HUES64 (cell line): ENCODE measurements at regions not wholly inside any gene's neighbourhood (a gene's known extent, or its start where the extent isn't known, plus 50 kb on each side); places are given as distances from the start of the nearest gene placed in this dataset.

ENCODE experiments used
- H3K27ac ChIP-seq: 2 replicates; pipeline ENCODE4 v1.7.0; 2013; ENCODE audit warnings: low read depth, low read length, inconsistent platforms
- H3K27me3 ChIP-seq: 2 replicates; pipeline ENCODE4 v1.6.1; 2013; ENCODE audit warnings: mild to moderate bottlenecking, low read length; ENCODE audit not compliant: insufficient read depth
- H3K36me3 ChIP-seq: 2 replicates; pipeline ENCODE4 v1.6.1; 2013; ENCODE audit warnings: mild to moderate bottlenecking, low read length; ENCODE audit not compliant: insufficient read depth
- H3K4me1 ChIP-seq: 2 replicates; pipeline ENCODE4 v1.6.1; 2013; ENCODE audit warnings: mild to moderate bottlenecking, low read length, moderate library complexity; ENCODE audit not compliant: insufficient read depth
- H3K4me3 ChIP-seq: 2 replicates; pipeline ENCODE4 v1.5.1; 2013; ENCODE audit warnings: mild to moderate bottlenecking, low read length, moderate library complexity
- H3K9ac ChIP-seq: 2 replicates; pipeline ENCODE4 v1.6.1; 2013; ENCODE audit warnings: mild to moderate bottlenecking, low read depth, low read length
- H3K9me3 ChIP-seq: 2 replicates; pipeline ENCODE4 v1.6.1; 2013; ENCODE audit warnings: low read depth, low read length; ENCODE audit not compliant: insufficient read depth
- WGBS: fragments of 150-250, 120-280 bp; methylation state at CpG from one replicate; pipeline ENCODE4 v1.1.7; 2013; ENCODE audit warnings: missing lambda C conversion rate; 5-methylcytosine and 5-hydroxymethylcytosine counted together

DNA sequence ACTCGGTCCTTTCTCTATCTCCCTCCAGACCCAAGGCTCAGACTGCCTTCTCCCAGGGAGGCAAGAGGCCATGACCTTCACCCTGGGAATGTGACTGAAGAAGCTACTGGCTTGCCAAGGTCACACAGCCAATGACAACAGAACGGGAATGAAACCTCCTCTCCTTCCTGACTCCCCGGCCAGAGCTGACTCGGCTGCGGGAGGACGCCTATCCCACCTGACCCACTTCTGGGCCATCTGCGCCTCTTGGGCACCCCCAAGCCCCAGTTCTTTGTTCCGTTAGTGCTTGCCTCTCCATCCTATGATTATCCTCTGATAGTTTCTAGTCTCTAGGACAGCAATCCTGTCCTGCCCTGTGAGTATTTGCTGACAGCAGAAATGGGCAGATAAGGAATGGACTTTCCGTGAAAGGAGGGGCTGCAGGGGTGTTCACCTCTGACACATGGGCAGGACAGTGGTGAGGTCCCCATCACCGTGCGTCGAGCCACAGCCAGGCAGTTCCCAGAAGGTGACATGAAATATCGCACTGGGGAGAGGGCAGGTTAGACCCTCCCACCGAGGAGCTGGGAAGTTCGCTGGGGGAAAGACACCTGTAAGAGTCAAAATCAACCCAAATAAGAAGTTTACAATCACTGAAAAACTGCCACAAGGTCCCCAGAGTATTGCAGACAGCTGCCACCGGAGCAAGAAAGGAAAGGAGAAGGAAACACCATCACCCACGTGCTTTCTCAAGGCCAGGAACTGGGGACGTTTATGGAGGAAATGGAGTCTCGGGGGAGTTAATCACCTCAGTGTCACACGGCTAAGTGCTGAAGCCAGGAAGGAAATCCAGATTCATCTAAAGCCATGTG is 63.0 kb downstream of the INSIG1 start:
- peaks cover 7% of the 10 kb centered on the region for H3K4me1 ChIP-seq
- H3K9ac ChIP-seq, result no peak overlapping the region
- H3K4me3 ChIP-seq, result no peak overlapping the region
- peaks cover 88% of the 10 kb centered on the region for H3K27me3 ChIP-seq
- no peaks in the 10 kb centered on the region for H3K9me3 ChIP-seq
- 85% methylated on average over 20 of the region's 20 CpGs for WGBS
- H3K36me3 ChIP-seq, result no peaks in the 10 kb centered on the region
- no peak overlapping the region for H3K27ac ChIP-seq

DNA sequence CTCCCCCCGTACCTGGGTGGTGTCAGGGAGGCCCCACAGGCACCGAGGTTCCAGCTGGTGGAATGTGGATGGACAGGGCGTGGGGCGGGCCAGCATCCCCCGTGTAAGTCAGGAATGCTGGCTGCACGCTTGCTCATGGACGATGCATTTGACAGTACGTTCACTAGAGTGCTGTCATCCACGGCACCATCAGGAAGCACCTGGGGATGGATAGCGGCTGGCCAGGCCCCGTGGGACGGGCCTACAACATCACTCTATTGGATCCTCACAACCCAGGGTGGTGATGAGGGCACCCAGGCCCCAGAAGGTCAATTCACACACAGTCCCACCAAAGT is 63.6 kb downstream of the INSIG1 start:
- no peak overlapping the region for H3K4me3 ChIP-seq
- H3K27ac ChIP-seq, result no peak overlapping the region
- 92% methylated on average over 12 of the region's 12 CpGs for WGBS
- peaks cover 89% of the 10 kb centered on the region for H3K27me3 ChIP-seq
- no peaks in the 10 kb centered on the region for H3K9me3 ChIP-seq
- no peak overlapping the region for H3K9ac ChIP-seq
- H3K36me3 ChIP-seq, result no peaks in the 10 kb centered on the region
- peaks cover 7% of the 10 kb centered on the region for H3K4me1 ChIP-seq

GRCh38 chr7:155361947-155362346 is 64.3 kb downstream of the INSIG1 start:
- Histone ChIP-seq H3K27me3 (peaks cover 87% of the 10 kb centered on the region), H3K4me3 (no peak overlapping the region), H3K4me1 (peaks cover 7% of the 10 kb centered on the region)

GRCh38 chr7:155362380-155363145 is 64.9 kb downstream of the INSIG1 start:
- Histone ChIP-seq H3K9ac (no peak overlapping the region), H3K27ac (no peak overlapping the region), H3K9me3 (no peaks in the 10 kb centered on the region), H3K27me3 (peaks cover 81% of the 10 kb centered on the region), H3K4me3 (no peak overlapping the region), H3K36me3 (no peaks in the 10 kb centered on the region), H3K4me1 (peaks cover 7% of the 10 kb centered on the region)
- 91% methylated on average over 11 of the region's 11 CpGs for WGBS

More at GRCh38 chr7:155361947-155362346, 64.3 kb downstream of the INSIG1 start:
- Histone ChIP-seq H3K9ac (no peak overlapping the region), H3K27ac (no peak overlapping the region), H3K36me3 (no peaks in the 10 kb centered on the region), H3K9me3 (no peaks in the 10 kb centered on the region)
- WGBS, result 92% methylated on average over 7 of the region's 7 CpGs

GRCh38 chr7:155363146-155363539 is 65.5 kb downstream of the INSIG1 start:
- peaks cover 75% of the 10 kb centered on the region for H3K27me3 ChIP-seq
- 93% methylated on average over 9 of the region's 9 CpGs for WGBS
- H3K9me3 ChIP-seq, result no peaks in the 10 kb centered on the region
- H3K27ac ChIP-seq, result no peak overlapping the region
- no peak overlapping the region for H3K4me3 ChIP-seq
- no peaks in the 10 kb centered on the region for H3K36me3 ChIP-seq
- peaks cover 7% of the 10 kb centered on the region for H3K4me1 ChIP-seq
- H3K9ac ChIP-seq, result no peak overlapping the region

GRCh38 chr7:155363852-155364600 is 66.3 kb downstream of the INSIG1 start:
- Histone ChIP-seq H3K4me3 (no peak overlapping the region), H3K27ac (no peak overlapping the region), H3K9ac (no peak overlapping the region), H3K27me3 (peaks cover 75% of the 10 kb centered on the region), H3K9me3 (peaks cover 3% of the 10 kb centered on the region; the same call in 1 of the 2 replicates), H3K36me3 (no peaks in the 10 kb centered on the region), H3K4me1 (no peaks in the 10 kb centered on the region)
- 66% methylated on average over 20 of the region's 20 CpGs for WGBS

- peaks cover 75% of the 10 kb centered on the region for H3K27me3 ChIP-seq
- 84% methylated on average over 10 of the region's 12 CpGs for WGBS
- H3K9ac ChIP-seq, result no peak overlapping the region
Observed at GRCh38 chr7:155365146-155365874, 67.6 kb downstream of the INSIG1 start.

GRCh38 chr7:155368894-155369600 is 71.4 kb downstream of the INSIG1 start:
- Histone ChIP-seq H3K9me3 (peaks cover 3% of the 10 kb centered on the region; the same call in 1 of the 2 replicates), H3K4me1 (0 out of 2 replicates have a peak, but pooled peaks cover 3% of the 10 kb centered on the region), H3K36me3 (no peaks in the 10 kb centered on the region), H3K27ac (no peak overlapping the region), H3K4me3 (no peak overlapping the region), H3K27me3 (peaks cover 76% of the 10 kb centered on the region), H3K9ac (no peak overlapping the region)
- WGBS, result 65% methylated on average over 7 of the region's 7 CpGs

More at GRCh38 chr7:155365146-155365874, 67.6 kb downstream of the INSIG1 start:
- Histone ChIP-seq H3K36me3 (no peaks in the 10 kb centered on the region), H3K27ac (no peak overlapping the region), H3K4me1 (no peaks in the 10 kb centered on the region), H3K9me3 (peaks cover 3% of the 10 kb centered on the region; the same call in 1 of the 2 replicates), H3K4me3 (no peak overlapping the region)

DNA sequence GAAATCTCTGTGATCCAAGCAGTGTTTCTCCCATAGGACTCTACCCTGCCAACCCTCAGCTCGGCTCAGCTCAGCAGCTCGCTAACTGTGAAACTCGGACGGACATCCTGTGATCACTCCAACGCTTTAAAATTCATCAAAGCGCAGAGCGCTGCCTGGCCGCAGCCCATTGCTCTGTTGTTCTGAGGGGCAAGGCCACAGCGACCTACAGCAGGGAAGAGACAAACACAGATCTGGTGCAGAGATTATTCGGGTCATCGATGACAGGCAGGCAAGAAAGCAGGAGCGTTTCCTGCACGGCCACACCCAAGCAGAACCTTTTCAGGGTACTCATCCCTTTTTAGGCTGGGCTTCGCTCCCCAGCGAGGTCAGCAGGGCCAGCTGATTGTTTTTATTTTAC is 72.1 kb downstream of the INSIG1 start:
- no peak overlapping the region for H3K27ac ChIP-seq
- no peak overlapping the region for H3K4me3 ChIP-seq
- H3K27me3 ChIP-seq, result peaks cover 76% of the 10 kb centered on the region
- H3K9me3 ChIP-seq, result peaks cover 3% of the 10 kb centered on the region; the same call in 1 of the 2 replicates
- peaks cover 6% of the 10 kb centered on the region; the same call in 1 of the 2 replicates for H3K4me1 ChIP-seq
- 48% methylated on average over 15 of the region's 15 CpGs for WGBS
- no peaks in the 10 kb centered on the region for H3K36me3 ChIP-seq
- H3K9ac ChIP-seq, result no peak overlapping the region

DNA sequence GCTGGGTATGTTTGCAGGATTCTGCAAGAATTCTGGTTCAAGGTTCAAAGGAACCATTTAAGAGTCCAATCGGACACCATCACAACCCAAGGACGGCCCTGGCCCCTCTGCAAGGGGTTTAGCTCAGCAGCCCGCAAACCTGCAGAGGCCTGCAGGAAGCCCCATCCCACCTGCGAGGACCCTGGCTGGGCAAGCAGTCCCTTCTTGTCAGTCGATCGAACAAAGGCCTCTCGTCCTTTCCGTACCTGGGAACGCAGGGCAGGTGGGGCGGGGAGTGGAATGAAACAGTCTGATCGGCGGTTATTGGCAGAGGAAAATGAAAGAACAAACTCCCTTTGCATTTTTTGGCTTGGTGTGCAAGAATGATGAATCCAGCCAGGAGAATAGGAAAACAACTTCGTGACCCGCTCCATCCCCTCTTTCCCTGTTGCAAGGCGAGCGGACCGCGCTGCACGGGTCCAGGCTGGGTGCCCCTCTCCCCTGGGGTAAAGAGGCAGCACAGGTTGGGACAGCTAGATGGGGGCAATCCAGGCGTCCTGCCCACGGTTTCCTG is 73.7 kb downstream of the INSIG1 start:
- H3K4me3 ChIP-seq, result peak overlapping the region; percentile 7; the same call in 1 of the 2 replicates

More for the DNA sequence above, 73.7 kb downstream of the INSIG1 start:
- peaks cover 3% of the 10 kb centered on the region; the same call in 1 of the 2 replicates for H3K9me3 ChIP-seq
- H3K27ac ChIP-seq, result no peak overlapping the region
- H3K36me3 ChIP-seq, result no peaks in the 10 kb centered on the region
- WGBS, result 9% methylated on average over 21 of the region's 21 CpGs
- peaks cover 7% of the 10 kb centered on the region; the same call in 1 of the 2 replicates for H3K4me1 ChIP-seq
- peaks cover 82% of the 10 kb centered on the region for H3K27me3 ChIP-seq
- H3K9ac ChIP-seq, result no peak overlapping the region
